ENCODE measurements at regions not wholly inside any gene's neighbourhood (a gene's known extent, or its start where the extent isn't known, plus 50 kb on each side); places are given as distances from the start of the nearest gene placed in this dataset.

GRCh38 chr4:169915545-169915944 lies 110.7 kb downstream of the MFAP3L start:
- H3K4me3 Mint-ChIP-seq (ENCODE audit: unreplicated experiment) = no peak overlapping the region
- no peaks in the 10 kb centered on the region for H3K27me3 ChIP-seq (replicated peaks; ENCODE audit: control insufficient read depth, insufficient read depth, low read length)
- H3K36me3 ChIP-seq (ENCODE audit: control insufficient read depth, insufficient read depth, low read length) = no peaks in the 10 kb centered on the region
- POLR2A ChIA-PET = no interaction called here
- CTCF ChIA-PET = no interaction called here
- no peaks in the 10 kb centered on the region for H3K9me3 ChIP-seq
- no peaks in the 10 kb centered on the region for H3K4me1 ChIP-seq
- peaks cover 4% of the 10 kb centered on the region for H3K27me3 Mint-ChIP-seq (ENCODE audit: insufficient read depth, unreplicated experiment)
- no peak overlapping the region for H3K4me3 ChIP-seq (ENCODE audit: low read depth, low read length)
- DNase-seq = no peak
- no TSS peak for BruUV-seq (replicated peaks)
- no peaks in the 10 kb centered on the region for H3K36me3 Mint-ChIP-seq (ENCODE audit: insufficient read depth, unreplicated experiment)
- no peaks in the 10 kb centered on the region for H3K4me1 Mint-ChIP-seq (ENCODE audit: low read depth, unreplicated experiment)
- intact Hi-C loops (cut with micrococcal nuclease; ENCODE audit: unreplicated experiment) = no loop called here
- H3K9me3 Mint-ChIP-seq (ENCODE audit: unreplicated experiment) = peaks cover 10% of the 10 kb centered on the region
- no peak for TF ChIP-seq CTCF (IDR thresholded peaks at IDR 0.05; ENCODE audit: insufficient read depth in 1 of 2, low read depth in 1 of 2, low read length in 1 of 2, severe bottlenecking in 1 of 2, unreplicated experiment in 1 of 2)
- no peak overlapping the region for H3K27ac Mint-ChIP-seq (ENCODE audit: unreplicated experiment)

- H3K9me3 Mint-ChIP-seq (ENCODE audit: unreplicated experiment) = peaks cover 10% of the 10 kb centered on the region
- Histone ChIP-seq H3K4me3 (ENCODE audit: low read depth, low read length) (no peak overlapping the region), H3K27me3 (replicated peaks; ENCODE audit: control insufficient read depth, insufficient read depth, low read length) (no peaks in the 10 kb centered on the region), H3K9me3 (no peaks in the 10 kb centered on the region), H3K4me1 (no peaks in the 10 kb centered on the region), H3K36me3 (ENCODE audit: control insufficient read depth, insufficient read depth, low read length) (no peaks in the 10 kb centered on the region)
- no peaks in the 10 kb centered on the region for H3K36me3 Mint-ChIP-seq (ENCODE audit: insufficient read depth, unreplicated experiment)
- POLR2A ChIA-PET = no interaction called here
- H3K27ac Mint-ChIP-seq (ENCODE audit: unreplicated experiment) = no peak overlapping the region
- no peak for TF ChIP-seq CTCF (IDR thresholded peaks at IDR 0.05; ENCODE audit: insufficient read depth in 1 of 2, low read depth in 1 of 2, low read length in 1 of 2, severe bottlenecking in 1 of 2, unreplicated experiment in 1 of 2)
- peaks cover 4% of the 10 kb centered on the region for H3K27me3 Mint-ChIP-seq (ENCODE audit: insufficient read depth, unreplicated experiment)
- no peaks in the 10 kb centered on the region for H3K4me1 Mint-ChIP-seq (ENCODE audit: low read depth, unreplicated experiment)
- intact Hi-C loops (cut with micrococcal nuclease; ENCODE audit: unreplicated experiment) = no loop called here
- CTCF ChIA-PET = no interaction called here
- no peak for DNase-seq
- BruUV-seq (replicated peaks) = no TSS peak
- H3K4me3 Mint-ChIP-seq (ENCODE audit: unreplicated experiment) = no peak overlapping the region
Observed at GRCh38 chr4:169914866-169915265, 111.3 kb downstream of the MFAP3L start.

GRCh38 chr4:169912996-169913395 lies 113.2 kb downstream of the MFAP3L start:
- Mint-ChIP-seq H3K4me1 (ENCODE audit: low read depth, unreplicated experiment) (no peaks in the 10 kb centered on the region), H3K9me3 (ENCODE audit: unreplicated experiment) (peaks cover 10% of the 10 kb centered on the region), H3K27me3 (ENCODE audit: insufficient read depth, unreplicated experiment) (peaks cover 4% of the 10 kb centered on the region), H3K4me3 (ENCODE audit: unreplicated experiment) (no peak overlapping the region), H3K36me3 (ENCODE audit: insufficient read depth, unreplicated experiment) (no peaks in the 10 kb centered on the region), H3K27ac (ENCODE audit: unreplicated experiment) (no peak overlapping the region)
- no peak for DNase-seq
- intact Hi-C loops (cut with micrococcal nuclease; ENCODE audit: unreplicated experiment) = no loop called here
- H3K36me3 ChIP-seq (ENCODE audit: control insufficient read depth, insufficient read depth, low read length) = no peaks in the 10 kb centered on the region
- CTCF ChIA-PET = no interaction called here
- H3K4me3 ChIP-seq (ENCODE audit: low read depth, low read length) = no peak overlapping the region
- no TSS peak for BruUV-seq (replicated peaks)
- POLR2A ChIA-PET = no interaction called here
- no peaks in the 10 kb centered on the region for H3K9me3 ChIP-seq
- TF ChIP-seq CTCF (IDR thresholded peaks at IDR 0.05; ENCODE audit: insufficient read depth in 1 of 2, low read depth in 1 of 2, low read length in 1 of 2, severe bottlenecking in 1 of 2, unreplicated experiment in 1 of 2) = no peak
- H3K4me1 ChIP-seq = no peaks in the 10 kb centered on the region
- H3K27me3 ChIP-seq (replicated peaks; ENCODE audit: control insufficient read depth, insufficient read depth, low read length) = no peaks in the 10 kb centered on the region

Measured in Caco-2 (cell line).